ENCODE measurements at regions not wholly inside any gene's neighbourhood (a gene's known extent, or its start where the extent isn't known, plus 50 kb on each side); places are given as distances from the start of the nearest gene placed in this dataset.
"Not testable (repeated sequence)": the region's sequence is repeated elsewhere in the genome, so short reads cannot be mapped to it uniquely, and the experiment has no call there.

DNA sequence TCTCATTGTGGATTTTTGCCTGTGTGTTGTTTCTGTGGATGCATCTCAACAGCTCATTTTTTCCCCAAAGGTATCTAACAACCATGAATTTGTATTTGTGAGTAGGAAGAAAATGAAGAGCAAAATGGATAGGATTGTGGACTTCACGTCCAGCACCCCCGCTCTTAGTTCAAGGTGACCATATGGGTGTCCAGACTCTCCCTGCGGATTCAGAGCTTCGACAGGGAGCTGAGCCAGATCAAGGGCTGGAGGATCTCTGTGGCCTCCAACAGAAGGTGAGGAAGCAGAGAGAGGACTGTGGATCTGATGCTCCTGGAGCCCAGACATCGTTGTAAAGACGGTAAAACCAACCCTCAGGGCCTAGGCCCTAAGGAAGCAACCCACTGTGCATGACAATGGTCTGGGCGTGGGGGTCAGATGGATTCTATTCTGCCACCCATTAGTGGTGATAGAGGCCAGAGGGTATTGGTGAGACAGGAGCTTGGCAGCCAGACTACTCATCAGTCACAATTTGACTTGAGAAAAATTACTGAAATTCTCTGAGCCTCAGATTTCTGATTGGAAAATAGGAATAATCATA lies 659.7 kb upstream of the TMEM132C start (continued):
- TF ChIP-seq, protein P1, sequence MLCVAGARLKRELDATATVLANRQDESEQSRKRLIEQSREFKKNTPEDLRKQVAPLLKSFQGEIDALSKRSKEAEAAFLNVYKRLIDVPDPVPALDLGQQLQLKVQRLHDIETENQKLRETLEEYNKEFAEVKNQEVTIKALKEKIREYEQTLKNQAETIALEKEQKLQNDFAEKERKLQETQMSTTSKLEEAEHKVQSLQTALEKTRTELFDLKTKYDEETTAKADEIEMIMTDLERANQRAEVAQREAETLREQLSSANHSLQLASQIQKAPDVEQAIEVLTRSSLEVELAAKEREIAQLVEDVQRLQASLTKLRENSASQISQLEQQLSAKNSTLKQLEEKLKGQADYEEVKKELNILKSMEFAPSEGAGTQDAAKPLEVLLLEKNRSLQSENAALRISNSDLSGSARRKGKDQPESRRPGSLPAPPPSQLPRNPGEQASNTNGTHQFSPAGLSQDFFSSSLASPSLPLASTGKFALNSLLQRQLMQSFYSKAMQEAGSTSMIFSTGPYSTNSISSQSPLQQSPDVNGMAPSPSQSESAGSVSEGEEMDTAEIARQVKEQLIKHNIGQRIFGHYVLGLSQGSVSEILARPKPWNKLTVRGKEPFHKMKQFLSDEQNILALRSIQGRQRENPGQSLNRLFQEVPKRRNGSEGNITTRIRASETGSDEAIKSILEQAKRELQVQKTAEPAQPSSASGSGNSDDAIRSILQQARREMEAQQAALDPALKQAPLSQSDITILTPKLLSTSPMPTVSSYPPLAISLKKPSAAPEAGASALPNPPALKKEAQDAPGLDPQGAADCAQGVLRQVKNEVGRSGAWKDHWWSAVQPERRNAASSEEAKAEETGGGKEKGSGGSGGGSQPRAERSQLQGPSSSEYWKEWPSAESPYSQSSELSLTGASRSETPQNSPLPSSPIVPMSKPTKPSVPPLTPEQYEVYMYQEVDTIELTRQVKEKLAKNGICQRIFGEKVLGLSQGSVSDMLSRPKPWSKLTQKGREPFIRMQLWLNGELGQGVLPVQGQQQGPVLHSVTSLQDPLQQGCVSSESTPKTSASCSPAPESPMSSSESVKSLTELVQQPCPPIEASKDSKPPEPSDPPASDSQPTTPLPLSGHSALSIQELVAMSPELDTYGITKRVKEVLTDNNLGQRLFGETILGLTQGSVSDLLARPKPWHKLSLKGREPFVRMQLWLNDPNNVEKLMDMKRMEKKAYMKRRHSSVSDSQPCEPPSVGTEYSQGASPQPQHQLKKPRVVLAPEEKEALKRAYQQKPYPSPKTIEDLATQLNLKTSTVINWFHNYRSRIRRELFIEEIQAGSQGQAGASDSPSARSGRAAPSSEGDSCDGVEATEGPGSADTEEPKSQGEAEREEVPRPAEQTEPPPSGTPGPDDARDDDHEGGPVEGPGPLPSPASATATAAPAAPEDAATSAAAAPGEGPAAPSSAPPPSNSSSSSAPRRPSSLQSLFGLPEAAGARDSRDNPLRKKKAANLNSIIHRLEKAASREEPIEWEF (IDR thresholded peaks at IDR 0.05; ENCODE audit: insufficient replicate concordance, low read depth, low read length), result no peak
- TF ChIP-seq ZNF24 (IDR thresholded peaks at IDR 0.05) (no peak), NFYB (IDR thresholded peaks at IDR 0.05; ENCODE audit: insufficient read depth, low read depth, low read length) (no peak), NBN (IDR thresholded peaks at IDR 0.05) (no peak), SP1 (IDR thresholded peaks at IDR 0.05; ENCODE audit: low read depth, low read length) (no peak)
- TF ChIP-seq, protein P2, sequence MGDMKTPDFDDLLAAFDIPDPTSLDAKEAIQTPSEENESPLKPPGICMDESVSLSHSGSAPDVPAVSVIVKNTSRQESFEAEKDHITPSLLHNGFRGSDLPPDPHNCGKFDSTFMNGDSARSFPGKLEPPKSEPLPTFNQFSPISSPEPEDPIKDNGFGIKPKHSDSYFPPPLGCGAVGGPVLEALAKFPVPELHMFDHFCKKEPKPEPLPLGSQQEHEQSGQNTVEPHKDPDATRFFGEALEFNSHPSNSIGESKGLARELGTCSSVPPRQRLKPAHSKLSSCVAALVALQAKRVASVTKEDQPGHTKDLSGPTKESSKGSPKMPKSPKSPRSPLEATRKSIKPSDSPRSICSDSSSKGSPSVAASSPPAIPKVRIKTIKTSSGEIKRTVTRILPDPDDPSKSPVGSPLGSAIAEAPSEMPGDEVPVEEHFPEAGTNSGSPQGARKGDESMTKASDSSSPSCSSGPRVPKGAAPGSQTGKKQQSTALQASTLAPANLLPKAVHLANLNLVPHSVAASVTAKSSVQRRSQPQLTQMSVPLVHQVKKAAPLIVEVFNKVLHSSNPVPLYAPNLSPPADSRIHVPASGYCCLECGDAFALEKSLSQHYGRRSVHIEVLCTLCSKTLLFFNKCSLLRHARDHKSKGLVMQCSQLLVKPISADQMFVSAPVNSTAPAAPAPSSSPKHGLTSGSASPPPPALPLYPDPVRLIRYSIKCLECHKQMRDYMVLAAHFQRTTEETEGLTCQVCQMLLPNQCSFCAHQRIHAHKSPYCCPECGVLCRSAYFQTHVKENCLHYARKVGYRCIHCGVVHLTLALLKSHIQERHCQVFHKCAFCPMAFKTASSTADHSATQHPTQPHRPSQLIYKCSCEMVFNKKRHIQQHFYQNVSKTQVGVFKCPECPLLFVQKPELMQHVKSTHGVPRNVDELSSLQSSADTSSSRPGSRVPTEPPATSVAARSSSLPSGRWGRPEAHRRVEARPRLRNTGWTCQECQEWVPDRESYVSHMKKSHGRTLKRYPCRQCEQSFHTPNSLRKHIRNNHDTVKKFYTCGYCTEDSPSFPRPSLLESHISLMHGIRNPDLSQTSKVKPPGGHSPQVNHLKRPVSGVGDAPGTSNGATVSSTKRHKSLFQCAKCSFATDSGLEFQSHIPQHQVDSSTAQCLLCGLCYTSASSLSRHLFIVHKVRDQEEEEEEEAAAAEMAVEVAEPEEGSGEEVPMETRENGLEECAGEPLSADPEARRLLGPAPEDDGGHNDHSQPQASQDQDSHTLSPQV (IDR thresholded peaks at IDR 0.05), result no peak

DNA sequence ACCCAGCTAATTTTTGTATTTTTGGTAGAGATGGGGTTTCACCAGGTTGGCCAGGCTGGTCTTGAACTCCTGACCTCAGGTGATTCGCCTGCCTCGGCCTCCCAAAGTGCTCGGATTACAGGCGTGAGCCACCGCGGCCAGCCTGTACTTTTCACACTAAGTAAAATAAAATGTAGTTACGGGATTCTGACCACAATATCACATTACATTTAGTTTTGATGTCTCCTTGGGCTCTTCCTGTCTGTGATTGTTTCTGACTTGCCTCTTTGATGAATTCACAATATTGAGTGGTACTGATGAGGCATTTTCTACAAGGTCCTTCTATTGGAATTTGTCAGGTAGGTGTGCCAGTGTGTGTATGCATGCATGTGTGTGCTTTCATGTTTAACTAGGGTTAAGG lies 658.6 kb upstream of the TMEM132C start:
- ChIA-PET SMC1A (ENCODE audit: uncharacterized antibody, unreplicated experiment) (interaction anchor here (0.5 kb wide), 1 partner anchor 1490 kb away, joined by 3 read pairs; no protein-coding TSS in a partner anchor), CTCF (interaction anchor here (0.9 to 1.2 kb wide), 2 partner anchors 13 to 201 kb away, joined by 3 read pairs; no protein-coding TSS in a partner anchor)
- H3K27me3 ChIP-seq (replicated peaks in 1 of 2; ENCODE audit: control insufficient read depth in 2 of 2, insufficient read depth in 2 of 2, low read length in 1 of 2); H3K79me2 ChIP-seq (ENCODE audit: control insufficient read depth, insufficient read depth, low read length); H3K9me3 ChIP-seq (replicated peaks; ENCODE audit: control insufficient read depth, insufficient read depth, low read length); H3K9ac ChIP-seq (ENCODE audit: control insufficient read depth, insufficient read depth, low read length); BruUV-seq (replicated peaks); in situ Hi-C loops (cut with MboI); H4K20me1 ChIP-seq (ENCODE audit: control insufficient read depth, insufficient read depth); H3K4me2 ChIP-seq (ENCODE audit: control insufficient read depth, insufficient read depth); H3K27ac ChIP-seq (ENCODE audit: control insufficient read depth, insufficient read depth); POLR2A ChIA-PET; H3K4me1 ChIP-seq (ENCODE audit: control insufficient read depth, insufficient read depth, low read length); FAIRE-seq; H2AFZ ChIP-seq (ENCODE audit: control insufficient read depth, low read depth, low read length); RAD21 ChIA-PET (ENCODE audit: unreplicated experiment); DNase-seq (ENCODE audit: low read depth, low spot score); ATAC-seq; intact Hi-C loops (cut with micrococcal nuclease; ENCODE audit: unreplicated experiment); H3K4me3 ChIP-seq; H3K36me3 ChIP-seq (ENCODE audit: control insufficient read depth in 2 of 2, insufficient read depth in 2 of 2, low read length in 1 of 2): not testable (repeated sequence)
- 62% methylated on average over 7 of the region's 7 CpGs for WGBS (ENCODE audit: insufficient coverage, insufficient replicate concordance, low lambda C conversion rate, missing lambda C conversion rate)
